ENCODE measurements at regions not wholly inside any gene's neighbourhood (a gene's known extent, or its start where the extent isn't known, plus 50 kb on each side); places are given as distances from the start of the nearest gene placed in this dataset.

DNA sequence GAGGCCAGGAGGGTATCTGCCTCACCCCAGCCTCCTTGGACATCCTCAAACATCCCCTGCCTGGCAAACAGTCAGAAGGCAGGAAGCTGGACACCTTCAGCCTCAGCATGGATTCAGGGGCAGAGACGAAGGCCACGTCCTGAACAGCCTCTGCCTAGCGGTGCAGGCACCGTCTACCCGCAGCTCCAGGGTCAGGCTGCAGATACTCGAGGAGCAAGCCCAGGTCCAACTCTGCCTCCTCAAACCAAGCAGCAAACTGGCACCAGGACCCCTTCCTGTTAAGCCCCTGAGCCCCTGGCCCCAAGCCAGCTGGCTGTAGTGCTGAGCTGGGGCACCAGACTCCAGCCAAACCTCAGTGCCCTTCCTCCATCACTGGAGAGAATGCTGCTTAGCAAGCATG is 494.7 kb downstream of the NPHP4 start:
- DNase-seq (ENCODE audit: low read depth): no peak

- no peak for DNase-seq (ENCODE audit: low read depth)
Measured at GRCh38 chr1:5495596-5496410, 496.4 kb downstream of the NPHP4 start.

- DNase-seq (ENCODE audit: low read depth): no peak
Measured at GRCh38 chr1:5494518-5494917, 497.7 kb downstream of the NPHP4 start.

DNA sequence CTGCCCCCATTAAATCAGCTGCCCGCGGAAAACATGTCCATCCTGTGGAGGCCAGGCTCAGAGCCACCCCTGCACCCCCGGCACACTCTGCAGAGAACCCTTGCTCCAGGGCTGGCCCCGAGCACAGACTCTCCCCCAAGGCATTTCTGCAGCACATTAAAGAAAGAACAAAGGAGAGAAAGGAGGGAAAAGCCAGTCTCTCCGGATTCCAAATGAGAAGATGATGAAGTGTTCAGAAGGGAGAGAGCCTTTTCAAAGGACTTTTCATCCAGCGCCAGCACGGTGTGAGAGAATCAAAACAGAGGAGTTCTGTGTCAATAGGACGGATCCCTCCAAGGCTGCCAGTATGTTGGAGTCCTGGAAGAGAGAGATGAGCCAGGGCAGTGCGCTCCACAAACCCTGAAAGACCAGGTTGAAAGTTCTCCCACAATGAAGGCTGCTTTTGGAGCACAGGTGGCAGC is 498.3 kb downstream of the NPHP4 start:
- DNase-seq (ENCODE audit: low read depth): no peak

- DNase-seq (ENCODE audit: low read depth): no peak
Measured at GRCh38 chr1:5493275-5493674, 498.9 kb downstream of the NPHP4 start.

- no peak for DNase-seq (ENCODE audit: low read depth)
Measured at GRCh38 chr1:5492846-5493245, 499.4 kb downstream of the NPHP4 start.

DNA sequence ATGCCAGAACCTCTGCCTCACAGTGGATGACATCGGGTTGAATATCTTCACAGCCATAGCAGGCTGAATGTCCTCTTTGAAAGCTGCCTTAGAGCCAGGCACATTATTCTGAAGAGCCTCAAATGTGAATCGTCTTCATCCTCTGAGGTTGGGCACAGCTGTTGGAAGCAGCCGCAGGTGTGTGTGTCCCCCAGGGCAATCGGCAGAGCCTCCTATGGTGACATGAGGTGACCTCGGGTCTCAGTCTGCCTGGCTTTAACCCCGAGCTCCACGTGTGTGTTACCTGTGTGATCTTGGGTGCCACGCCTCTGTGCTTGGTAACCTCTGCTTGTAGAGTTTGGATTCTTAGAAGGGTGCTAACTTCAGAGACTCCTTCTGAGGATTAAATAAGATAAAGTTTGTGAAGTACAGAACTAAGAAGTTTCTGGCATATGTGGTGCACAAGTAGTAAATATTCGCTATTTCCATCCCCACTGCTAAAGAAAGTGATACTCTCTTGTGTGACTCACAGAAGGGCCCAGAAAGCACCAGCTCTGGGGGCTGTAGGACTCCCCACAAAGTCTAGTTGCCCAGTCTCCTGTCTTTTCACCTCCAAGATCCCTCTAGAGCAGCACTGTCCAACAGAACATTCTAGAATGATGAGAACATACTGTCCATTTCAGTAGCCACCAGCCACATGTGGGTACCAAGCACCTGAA is 500.9 kb downstream of the NPHP4 start:
- DNase-seq (ENCODE audit: low read depth): no peak

- DNase-seq (ENCODE audit: low read depth): no peak
Measured at GRCh38 chr1:5490635-5491034, 501.6 kb downstream of the NPHP4 start.

DNA sequence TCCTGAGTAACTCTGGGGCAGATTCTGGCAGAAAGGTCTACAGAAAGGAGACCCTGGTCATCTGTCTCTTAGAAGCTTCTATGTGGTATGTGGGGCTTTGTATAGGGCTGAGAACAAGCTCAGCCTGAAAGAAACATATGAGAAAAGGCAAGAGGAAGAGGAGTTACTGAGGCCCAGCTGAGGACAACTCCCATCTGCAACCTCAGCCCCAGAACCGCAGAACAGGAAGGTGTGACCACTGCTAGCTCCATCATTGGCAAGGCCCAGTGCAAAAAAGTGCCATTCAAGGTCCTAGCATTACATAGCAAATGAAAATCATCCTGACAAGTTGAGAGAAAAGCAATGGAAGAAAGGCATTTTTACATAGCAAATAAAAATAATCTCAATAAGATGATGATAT is 503.8 kb downstream of the NPHP4 start:
- DNase-seq (ENCODE audit: low read depth): no peak

DNA sequence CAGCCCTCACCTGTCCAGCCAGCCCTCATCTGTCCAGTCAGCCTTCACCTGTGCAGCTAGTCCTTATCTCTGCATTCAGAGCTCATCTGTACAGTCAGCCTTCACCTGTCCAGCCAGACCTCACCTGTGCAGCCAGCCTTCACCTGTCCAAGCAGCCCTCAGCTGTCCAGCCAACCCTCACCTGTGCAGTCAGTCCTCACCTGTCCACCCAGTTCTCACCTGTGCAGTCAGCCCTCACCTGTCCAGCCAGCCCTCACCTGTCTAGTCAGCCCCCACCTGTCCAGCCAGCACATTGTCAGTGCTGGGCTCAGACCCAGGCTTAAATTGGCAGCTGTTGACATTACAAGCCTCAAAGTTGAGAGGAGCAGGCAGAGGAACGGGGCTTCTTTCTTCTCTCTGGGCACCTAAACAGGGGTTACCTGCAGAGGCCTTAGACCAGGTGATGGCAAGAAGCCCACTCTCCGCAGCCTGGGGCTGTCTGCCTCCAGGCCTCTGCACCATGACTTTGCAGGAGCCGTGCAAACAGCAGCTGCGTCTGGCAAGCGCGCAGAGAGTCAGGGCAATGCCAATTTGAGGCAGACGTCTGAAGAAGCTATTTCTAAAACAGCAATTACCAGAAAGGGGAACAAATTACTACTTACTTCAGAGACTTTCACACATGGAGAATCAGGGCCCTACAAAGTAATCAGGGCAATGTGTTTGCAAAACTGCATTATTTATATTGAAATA is 506.1 kb downstream of the NPHP4 start:
- no peak for DNase-seq (ENCODE audit: low read depth)

DNA sequence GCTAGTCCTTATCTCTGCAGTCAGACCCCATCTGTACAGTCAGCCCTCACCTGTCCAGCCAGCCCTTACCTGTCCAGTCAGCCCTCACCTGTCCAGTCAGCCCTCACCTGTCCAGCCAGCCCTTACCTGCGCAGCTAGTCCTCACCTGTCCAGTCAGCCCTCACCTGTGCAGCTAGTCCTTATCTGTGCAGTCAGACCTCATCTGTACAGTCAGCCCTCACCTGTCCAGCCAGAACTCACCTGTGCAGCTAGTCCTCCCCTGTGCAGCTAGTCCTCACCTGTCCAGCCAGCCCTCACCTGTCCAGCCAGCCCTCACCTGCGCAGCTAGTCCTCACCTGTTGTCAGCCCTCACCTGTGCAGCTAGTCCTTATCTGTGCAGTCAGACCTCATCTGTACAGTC is 506.8 kb downstream of the NPHP4 start:
- DNase-seq (ENCODE audit: low read depth): no peak

- no peak for DNase-seq (ENCODE audit: low read depth)
Measured at GRCh38 chr1:5484451-5485165, 507.6 kb downstream of the NPHP4 start.

- DNase-seq (ENCODE audit: low read depth): no peak
Measured at GRCh38 chr1:5481889-5482288, 510.3 kb downstream of the NPHP4 start.

- DNase-seq (ENCODE audit: low read depth): no peak
Measured at GRCh38 chr1:5480906-5481305, 511.3 kb downstream of the NPHP4 start.

- DNase-seq (ENCODE audit: low read depth): no peak
Measured at GRCh38 chr1:5479876-5480646, 512.2 kb downstream of the NPHP4 start.

GRCh38 chr1:5478961-5479360 is 513.3 kb downstream of the NPHP4 start:
- no peak for DNase-seq (ENCODE audit: low read depth)

- no peak for DNase-seq (ENCODE audit: low read depth)
Measured at GRCh38 chr1:5478156-5478695, 514.0 kb downstream of the NPHP4 start.

- no peak for DNase-seq (ENCODE audit: low read depth)
Measured at GRCh38 chr1:5477716-5478115, 514.5 kb downstream of the NPHP4 start.

DNA sequence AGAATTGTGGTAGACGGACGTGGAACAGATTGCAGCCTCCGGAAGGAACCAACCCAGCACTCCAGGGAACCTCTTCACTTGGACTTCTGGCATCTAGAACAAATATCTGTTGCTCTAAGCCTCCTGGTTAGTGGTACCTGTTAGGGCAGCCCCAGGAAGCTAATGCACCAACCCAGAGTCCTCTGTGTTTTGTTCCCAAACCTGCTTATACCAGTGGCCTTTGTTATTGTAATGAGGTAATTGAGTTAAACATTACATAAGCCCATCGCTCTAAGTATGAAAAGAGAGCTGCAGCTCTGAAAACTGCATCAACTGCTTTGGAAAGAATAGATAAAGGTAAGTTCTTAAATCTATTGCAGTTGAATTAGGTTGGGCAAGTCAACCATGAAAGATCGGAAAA is 516.7 kb downstream of the NPHP4 start:
- DNase-seq (ENCODE audit: low read depth): no peak

GRCh38 chr1:5473268-5473667 is 519.0 kb downstream of the NPHP4 start:
- DNase-seq (ENCODE audit: low read depth): no peak

GRCh38 chr1:5466487-5466886 is 525.7 kb downstream of the NPHP4 start:
- DNase-seq (ENCODE audit: low read depth): no peak

Data from amniotic epithelial cell (primary cell).